C1 segment of cervical spinal cord (tissue), 14 donors: ENCODE measurements at regions not wholly inside any gene's neighbourhood (a gene's known extent, or its start where the extent isn't known, plus 50 kb on each side); places are given as distances from the start of the nearest gene placed in this dataset.

Source experiments
- DNase-seq, 14 donors: peaks; one replicate each; lab custom pipeline; 2025; lab: John Stamatoyannopoulos, UW

DNA sequence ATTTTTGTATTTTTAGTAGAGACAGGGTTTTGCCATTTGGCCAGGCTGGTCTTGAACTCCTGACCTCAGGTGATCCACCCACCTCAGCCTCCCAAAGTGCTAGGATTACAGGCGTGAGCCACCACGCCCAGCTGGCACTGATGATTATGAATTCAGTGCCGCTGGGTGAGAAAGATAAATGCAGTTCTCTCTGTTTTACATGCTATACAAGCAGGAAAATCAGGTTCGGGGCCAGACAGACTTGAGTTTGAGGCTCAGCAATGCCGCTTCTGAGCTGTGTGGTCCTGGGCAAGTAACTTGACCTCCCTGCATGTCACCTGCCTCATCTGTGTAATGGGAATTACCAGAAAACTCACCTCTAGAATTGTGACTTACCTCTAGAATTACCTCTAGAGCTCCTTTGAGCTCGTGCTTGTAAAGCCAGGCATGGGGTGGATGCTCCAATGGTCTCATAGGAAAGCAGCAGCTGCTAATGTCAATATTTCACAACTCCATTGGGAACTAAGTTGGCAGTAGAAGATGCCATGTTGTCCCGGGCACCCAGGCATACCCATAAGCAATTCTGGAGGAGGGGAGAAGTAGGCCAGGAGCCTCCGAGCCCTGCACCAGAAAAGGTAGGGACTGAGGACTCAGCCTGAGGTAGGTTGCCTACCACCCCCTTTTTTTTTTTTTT, 119.8 kb upstream of the SLC25A33 start:
- no peak for DNase-seq

DNA sequence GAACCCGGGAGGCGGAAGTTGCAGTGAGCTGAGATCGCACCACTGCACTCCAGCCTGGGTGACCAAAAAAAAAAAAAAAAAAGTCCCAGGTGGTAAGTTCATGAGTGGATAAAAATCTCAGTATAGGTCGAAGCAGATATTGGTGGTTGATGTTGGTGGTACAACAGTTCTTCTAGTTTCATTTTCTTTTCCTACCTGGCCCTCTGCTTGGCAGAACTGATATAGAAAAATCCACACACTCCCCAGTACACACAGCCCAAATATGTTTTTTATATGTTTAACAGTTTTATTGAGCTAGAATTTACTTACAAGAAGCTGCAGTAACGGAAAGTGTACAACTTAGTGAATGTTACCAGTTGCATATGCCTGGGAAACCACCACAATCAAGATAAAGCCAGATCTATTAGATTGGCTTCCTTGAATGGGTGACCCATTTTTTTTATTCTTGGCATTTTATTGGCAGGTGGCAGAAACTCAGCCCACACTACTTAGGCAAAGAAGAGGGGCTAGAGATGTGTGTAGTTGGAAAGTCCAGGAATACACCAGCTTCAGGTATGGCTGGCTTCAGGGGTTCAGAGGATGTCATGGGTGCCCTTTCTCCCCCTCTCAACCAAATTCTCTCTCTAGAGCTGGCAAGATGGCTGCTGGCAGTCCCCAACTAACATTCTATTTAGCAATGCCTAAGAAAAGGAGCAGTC, 118.3 kb upstream of the SLC25A33 start:
- no peak for DNase-seq

DNA sequence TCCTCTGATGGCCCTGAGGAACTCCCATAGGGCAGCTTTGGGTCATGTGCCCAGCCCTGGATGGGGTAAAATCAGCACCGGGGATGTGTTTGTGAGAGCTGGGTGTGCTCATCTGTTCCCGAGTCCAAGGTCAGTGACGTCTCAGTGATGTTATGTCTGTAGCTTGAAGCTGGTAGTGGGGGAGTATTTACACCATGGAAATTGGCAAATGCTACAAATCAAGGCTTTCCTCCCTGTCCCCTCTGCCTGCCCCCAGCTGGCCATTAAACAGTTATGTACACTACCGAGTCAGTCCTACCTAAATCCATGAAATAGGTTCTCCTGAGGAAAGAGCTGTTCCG, 117.8 kb upstream of the SLC25A33 start:
- DNase-seq = no peak

DNA sequence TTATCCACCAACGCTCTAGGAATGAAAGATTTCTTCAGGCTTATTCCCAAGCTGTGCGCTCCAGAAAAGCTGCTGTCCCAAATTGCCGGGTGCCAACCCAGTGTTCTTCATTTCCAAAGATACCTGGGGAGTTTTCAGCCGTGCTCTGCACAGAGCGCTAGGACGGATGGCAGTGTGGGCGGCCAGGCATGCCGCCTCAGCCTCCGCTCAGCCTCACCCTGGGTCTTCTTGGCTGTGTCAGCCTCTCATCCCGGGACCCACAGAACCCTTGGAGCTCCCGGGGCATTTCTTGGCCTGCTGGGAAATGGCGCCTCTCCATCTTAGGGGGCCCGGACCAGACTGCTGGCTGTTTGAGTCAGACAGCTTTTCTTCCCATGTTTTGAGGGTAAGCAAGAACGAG, 116.9 kb upstream of the SLC25A33 start:
- DNase-seq = no peak

DNA sequence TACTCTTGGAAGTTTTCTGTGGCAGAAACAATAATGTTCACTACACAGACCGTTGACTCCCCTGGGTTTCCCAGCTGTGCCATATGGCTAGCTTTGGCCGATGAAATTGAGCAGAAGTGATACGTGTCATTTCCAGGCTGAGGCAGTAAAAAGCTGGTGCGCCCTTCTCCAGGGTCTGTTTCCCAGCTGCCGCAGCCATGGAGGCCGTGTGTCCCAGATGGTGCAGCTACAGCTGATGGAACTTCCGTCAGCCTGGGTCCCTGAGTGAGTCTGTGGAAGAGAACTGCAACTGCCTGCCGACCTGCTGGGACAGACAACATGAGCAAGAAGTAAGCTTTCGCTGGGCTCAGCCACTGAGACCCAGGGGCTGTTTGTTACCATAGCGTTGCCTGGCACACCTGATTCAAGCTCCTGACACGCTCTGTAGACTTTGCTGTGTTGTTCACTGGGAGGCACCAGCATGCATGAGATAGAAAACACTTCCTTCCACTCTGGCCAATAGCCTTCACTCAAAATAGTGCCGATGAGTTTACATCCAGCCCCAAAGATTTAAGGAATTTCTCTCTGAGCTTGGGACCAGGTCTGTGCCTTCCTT, 116.3 kb upstream of the SLC25A33 start:
- no peak for DNase-seq

GRCh38 chr1:9424261-9424660, 115.0 kb upstream of the SLC25A33 start:
- no peak for DNase-seq

DNA sequence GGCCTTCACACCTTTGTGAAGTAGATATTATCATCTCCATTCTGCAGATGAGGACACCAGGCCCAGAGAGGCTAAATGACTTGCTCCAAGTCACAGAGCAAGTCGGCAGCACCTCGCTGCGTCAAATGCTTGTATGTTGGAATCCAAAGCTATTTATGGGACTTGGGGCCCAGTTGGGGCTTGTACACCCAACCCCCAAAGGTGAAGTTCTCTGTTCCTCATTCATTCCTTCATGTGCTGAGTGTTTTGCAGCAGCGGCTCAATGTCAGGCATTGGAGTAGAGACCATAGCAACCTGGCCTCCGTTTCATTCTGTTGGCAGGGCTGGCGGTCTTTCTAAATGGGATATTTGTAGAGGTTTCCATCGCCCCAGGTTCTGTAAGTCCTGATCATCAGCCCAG, 113.4 kb upstream of the SLC25A33 start:
- peak in 1 of 14 donors; percentile 47 for DNase-seq

DNA sequence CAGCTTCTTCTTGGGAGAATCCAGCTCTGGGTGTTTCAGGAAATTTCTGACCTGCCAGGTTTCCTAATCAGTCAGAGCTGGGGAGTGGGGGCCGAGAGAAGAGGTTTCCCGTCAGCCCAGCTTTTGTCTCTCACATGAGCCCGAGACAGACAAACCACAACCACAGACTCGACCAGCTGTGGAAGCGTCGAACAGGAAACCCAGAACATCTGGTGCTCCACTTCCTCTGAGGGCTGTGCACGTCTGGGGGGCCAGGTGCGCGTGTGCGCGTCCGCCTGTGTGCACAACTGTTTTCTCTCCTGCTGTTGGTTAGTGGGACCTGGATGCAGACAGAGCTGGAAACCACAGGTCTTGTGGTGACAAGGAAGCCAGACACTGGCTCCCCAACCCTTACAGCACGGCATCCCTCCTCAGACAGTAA, 113.0 kb upstream of the SLC25A33 start:
- DNase-seq = peak in 5 of 14 donors; percentile 7 to 47 (median 43)

GRCh38 chr1:9427388-9427787, 111.9 kb upstream of the SLC25A33 start:
- DNase-seq = no peak

GRCh38 chr1:9428601-9429341, 110.5 kb upstream of the SLC25A33 start:
- peak; percentile 92 to 99 (median 96) for DNase-seq

DNA sequence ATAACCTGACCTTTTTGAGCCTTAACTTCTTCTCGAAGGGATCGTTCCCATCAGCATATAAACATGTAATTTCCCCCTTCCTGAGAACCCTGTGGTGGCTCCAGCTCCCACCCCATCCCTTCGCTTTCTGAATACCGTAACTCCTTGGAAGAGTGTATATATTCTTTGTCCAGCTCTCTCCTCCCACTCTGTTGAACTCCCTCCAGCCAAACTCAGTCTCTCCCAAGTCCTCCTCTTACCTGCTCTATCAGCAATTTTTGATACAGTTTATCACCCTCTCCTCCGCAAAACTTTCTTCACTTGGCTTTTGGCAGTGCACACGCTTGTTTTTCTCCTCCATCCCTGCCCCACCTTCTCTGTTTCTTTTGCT, 109.9 kb upstream of the SLC25A33 start:
- no peak for DNase-seq

DNA sequence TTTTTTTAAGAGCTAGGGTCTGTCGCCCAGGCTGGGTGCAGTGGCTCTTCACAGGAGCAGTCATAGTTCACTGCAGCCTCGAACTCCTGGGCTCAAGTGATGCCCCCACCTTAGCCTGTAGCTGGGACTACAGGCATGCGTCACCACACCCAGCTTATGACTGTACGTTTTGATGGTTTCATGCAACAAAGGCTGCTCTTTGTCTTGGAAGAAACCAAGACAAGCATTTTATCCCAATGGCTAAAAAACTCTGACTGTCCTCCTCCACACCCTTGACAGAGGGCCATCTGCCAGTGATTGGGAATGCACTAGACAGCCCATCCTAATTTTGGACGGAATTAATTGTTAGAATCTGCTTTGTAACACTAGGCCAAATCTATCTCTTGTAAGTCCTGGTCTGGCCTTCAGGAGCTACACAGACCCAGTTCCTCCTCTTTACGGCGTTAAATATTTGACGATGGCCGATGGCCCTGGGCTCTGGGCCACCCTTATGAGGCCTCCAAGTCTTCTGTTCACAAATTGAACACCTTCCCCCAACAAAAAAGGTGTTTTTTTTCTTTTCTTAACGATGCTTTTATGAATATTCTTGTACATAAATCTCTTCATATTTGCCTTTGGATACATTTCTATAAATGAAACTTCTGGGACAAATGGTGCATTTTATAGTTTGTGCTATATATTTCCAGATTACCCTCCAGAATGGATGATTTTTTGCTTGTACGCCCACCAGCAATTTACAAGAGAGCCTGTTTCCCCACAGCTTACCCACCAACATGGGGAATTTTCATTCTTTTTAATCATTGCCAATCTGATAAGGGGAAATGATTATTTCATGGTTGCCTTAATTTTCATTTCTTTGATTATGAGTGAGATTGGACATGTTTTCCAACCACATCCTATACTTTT, 104.8 kb upstream of the SLC25A33 start:
- no peak for DNase-seq

DNA sequence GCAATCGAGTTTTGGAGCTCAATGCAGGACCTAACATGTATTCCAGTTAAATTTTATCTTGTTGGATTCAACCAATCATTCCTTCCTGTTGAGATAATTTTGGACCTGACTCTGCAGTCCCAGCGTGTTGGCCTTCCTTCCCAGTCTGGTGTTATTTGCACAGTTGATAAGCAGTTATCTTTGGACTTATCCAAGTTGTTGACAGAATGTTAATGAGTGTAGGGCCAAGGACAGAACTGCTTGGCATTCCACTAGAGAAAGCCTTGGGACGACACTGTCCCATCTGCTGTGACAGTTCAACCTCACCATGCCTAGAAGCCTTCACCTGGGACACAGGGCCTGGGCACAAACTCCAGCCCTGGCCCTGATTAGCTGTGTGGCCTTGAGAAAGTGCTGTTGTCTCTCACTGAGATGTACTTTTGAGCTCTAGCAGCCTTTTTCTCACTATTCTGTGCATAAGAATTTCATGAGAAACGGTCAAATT, 104.1 kb upstream of the SLC25A33 start:
- no peak for DNase-seq

GRCh38 chr1:9435854-9436640, 103.2 kb upstream of the SLC25A33 start:
- no peak for DNase-seq

- peak in 11 of 14 donors; percentile 7 to 81 (median 51) for DNase-seq
These were observed 101.3 kb upstream of the SLC25A33 start for GRCh38 chr1:9437961-9438430.

DNA sequence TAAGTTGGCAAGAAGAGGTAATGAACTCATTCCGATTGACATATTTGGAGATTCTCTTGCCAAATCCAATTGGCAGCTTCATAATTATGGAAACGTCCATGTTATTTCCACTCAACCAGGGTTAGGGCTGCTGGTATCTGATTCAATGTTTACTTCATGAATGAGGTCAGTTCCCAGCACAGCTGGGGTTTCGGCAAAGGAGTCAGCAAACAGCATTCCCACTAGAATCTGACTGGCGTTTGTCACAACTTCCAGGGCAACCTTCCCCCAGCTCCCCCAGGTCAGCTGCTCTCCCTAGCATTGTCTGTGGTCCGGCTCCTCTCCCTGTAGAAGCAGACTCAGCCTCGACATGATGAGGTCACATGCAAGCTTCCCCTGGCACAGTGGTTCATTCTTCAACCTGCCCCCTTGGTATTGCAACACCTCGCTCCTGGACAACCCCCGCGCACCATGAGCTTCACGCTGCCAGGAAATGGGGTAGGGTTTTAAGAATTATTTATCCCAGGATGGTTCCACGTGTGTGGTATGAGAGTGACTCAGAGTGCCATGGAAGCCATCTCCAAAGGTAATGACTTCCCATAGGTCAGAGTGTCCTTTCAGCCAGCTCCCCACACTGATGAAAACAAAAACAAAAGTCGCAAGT, 100.7 kb upstream of the SLC25A33 start:
- peak in 11 of 14 donors; percentile 24 to 90 (median 62) for DNase-seq

GRCh38 chr1:9439074-9439761, 100.0 kb upstream of the SLC25A33 start:
- DNase-seq = peak in 1 of 14 donors; percentile 62

DNA sequence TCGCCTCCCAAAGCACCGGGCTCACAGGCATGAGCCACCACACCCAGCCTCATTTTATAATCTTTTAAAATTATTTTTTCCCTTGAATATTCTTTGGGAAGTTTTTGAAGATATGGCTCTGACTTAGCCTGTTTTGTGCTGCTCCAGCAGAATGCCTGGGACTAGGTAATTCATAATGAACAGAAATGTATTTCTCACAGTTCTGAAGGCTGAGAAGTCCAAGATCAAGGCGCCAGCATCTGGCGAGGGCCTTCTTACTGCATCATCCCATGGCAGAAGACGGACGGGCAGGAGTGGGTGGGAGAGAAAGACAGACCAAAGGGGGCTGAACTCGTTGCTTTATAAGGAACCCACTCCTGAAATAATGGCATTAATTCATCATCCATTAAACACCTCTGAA, 99.0 kb upstream of the SLC25A33 start:
- no peak for DNase-seq

GRCh38 chr1:9440763-9441194, 98.5 kb upstream of the SLC25A33 start:
- DNase-seq = peak in 1 of 14 donors; percentile 19
